GM23248 (cell line): ENCODE measurements at regions not wholly inside any gene's neighbourhood (a gene's known extent, or its start where the extent isn't known, plus 50 kb on each side); places are given as distances from the start of the nearest gene placed in this dataset.

Source experiments
- EZH2 ChIP-seq: fragments of 200-600 bp; sonication (generic); IDR thresholded peaks from 2 replicates; pipeline ENCODE4 v1.6.1; 2018; ENCODE audit warnings: antibody characterized with exemption, mild to moderate bottlenecking; ENCODE audit not compliant: insufficient read depth, poor library complexity, severe bottlenecking
- EZH2phosphoT487 ChIP-seq: fragments of 200-600 bp; sonication (generic); IDR thresholded peaks from 2 replicates; pipeline ENCODE4 v1.6.1; 2018; ENCODE audit warnings: antibody characterized with exemption, moderate library complexity, mild to moderate bottlenecking, low read depth; ENCODE audit not compliant: insufficient read depth

- TF ChIP-seq EZH2 (no peak), EZH2phosphoT487 (no peak)
Measured at GRCh38 chr11:122563761-122564160, 91.8 kb upstream of the UBASH3B start.
